Activated CD8-positive, alpha-beta T cell treated with anti-CD3 and anti-CD28 coated beads, Interleukin-2, amount 10 ng/mL, durations not matched to agents 7 days and 5 days (primary cell): ENCODE measurements at regions not wholly inside any gene's neighbourhood (a gene's known extent, or its start where the extent isn't known, plus 50 kb on each side); places are given as distances from the start of the nearest gene placed in this dataset.

Experiments used
- ATAC-seq: fragments of 150-1000 bp; cut with Tn5 transposase; one replicate; pipeline ENCODE4 v1.10.0; 2021; ENCODE audit warnings: moderate library complexity
- CTCF ChIA-PET: fragments of 350-600 bp; sonication (Branson Sonifier 250); formaldehyde crosslinking; loops from one replicate; lab custom pipeline; 2021; ENCODE audit warnings: antibody characterized with exemption; lab: Charles Lee
- POLR2A ChIA-PET: fragments of 350-600 bp; sonication (Branson Sonifier 250); formaldehyde crosslinking; loops from one replicate; lab custom pipeline; 2021; ENCODE audit warnings: antibody characterized with exemption; lab: Charles Lee
- DNase-seq: peaks from one replicate; pipeline ENCODE4 v3.0.0-alpha.2; 2020
- H3K27ac Mint-ChIP-seq: one replicate; pipeline ENCODE4 v1.8.0; 2021; ENCODE audit warnings: mild to moderate bottlenecking, mixed read lengths
- H3K27me3 Mint-ChIP-seq: one replicate; pipeline ENCODE4 v1.8.0; 2021; ENCODE audit warnings: low read depth, mixed read lengths
- H3K36me3 Mint-ChIP-seq: one replicate; pipeline ENCODE4 v1.8.0; 2021; ENCODE audit warnings: low read depth, mixed read lengths
- H3K4me1 Mint-ChIP-seq: one replicate; pipeline ENCODE4 v1.8.0; 2021; ENCODE audit warnings: low read depth, mixed read lengths
- H3K4me3 Mint-ChIP-seq: one replicate; pipeline ENCODE4 v1.8.0; 2021; ENCODE audit warnings: mild to moderate bottlenecking, mixed read lengths
- H3K9me3 Mint-ChIP-seq: one replicate; pipeline ENCODE4 v1.8.0; 2022; ENCODE audit warnings: mixed read lengths; ENCODE audit not compliant: insufficient read depth

DNA sequence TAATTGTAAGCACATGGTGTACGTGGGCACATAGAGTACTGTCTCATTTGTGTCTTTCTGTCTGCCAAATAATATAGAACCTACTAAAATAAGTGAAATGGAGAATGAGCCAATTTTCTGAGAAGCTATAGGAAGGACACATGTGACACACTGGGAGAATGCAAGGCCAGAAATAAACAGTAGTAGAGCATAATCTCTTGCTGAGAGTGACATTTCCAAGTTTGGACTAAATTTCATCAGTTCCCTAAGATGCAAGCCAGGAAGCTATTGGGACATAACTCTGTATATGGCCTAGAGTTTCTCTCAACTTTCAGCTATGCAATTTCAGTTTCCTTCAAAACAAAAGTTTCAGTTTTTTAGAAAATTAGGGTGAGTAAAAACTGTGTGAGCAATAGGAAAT, 638.7 kb downstream of the PCDH18 start:
- H3K4me3 Mint-ChIP-seq: no peak overlapping the region
- no peak overlapping the region for H3K27ac Mint-ChIP-seq
- no peaks in the 10 kb centered on the region for H3K27me3 Mint-ChIP-seq
- CTCF ChIA-PET: interaction anchor here (1.3 kb wide), 1 partner anchor 11 kb away, joined by 3 read pairs; no protein-coding TSS in a partner anchor
- no peak for DNase-seq
- POLR2A ChIA-PET: no interaction called here
- no peaks in the 10 kb centered on the region for H3K36me3 Mint-ChIP-seq
- no peaks in the 10 kb centered on the region for H3K9me3 Mint-ChIP-seq
- ATAC-seq: no peak
- H3K4me1 Mint-ChIP-seq: no peaks in the 10 kb centered on the region

DNA sequence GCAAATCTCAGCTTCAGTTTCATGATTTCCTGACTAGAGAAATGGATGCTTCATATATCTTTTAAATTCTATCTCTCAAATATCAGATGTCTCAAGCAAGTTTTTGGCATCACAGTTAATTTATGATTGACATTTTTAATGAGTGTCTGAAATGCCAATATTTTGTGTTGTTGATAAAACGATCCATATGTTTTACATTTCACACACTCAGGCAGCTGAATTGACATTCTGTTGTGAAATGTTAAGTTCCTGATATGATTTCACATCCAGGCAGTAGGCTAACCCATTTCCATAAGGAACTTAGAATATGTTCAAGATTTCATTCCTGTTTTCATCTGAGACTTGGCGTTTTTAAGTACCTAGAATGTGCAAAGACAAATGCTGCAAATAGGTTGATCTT, 650.6 kb downstream of the PCDH18 start:
- no peaks in the 10 kb centered on the region for H3K4me1 Mint-ChIP-seq
- H3K36me3 Mint-ChIP-seq: no peaks in the 10 kb centered on the region
- H3K9me3 Mint-ChIP-seq: no peaks in the 10 kb centered on the region
- H3K4me3 Mint-ChIP-seq: no peak overlapping the region
- ChIA-PET CTCF (no interaction called here), POLR2A (no interaction called here)
- no peaks in the 10 kb centered on the region for H3K27me3 Mint-ChIP-seq
- no peak for ATAC-seq
- DNase-seq: no peak
- H3K27ac Mint-ChIP-seq: no peak overlapping the region

DNA sequence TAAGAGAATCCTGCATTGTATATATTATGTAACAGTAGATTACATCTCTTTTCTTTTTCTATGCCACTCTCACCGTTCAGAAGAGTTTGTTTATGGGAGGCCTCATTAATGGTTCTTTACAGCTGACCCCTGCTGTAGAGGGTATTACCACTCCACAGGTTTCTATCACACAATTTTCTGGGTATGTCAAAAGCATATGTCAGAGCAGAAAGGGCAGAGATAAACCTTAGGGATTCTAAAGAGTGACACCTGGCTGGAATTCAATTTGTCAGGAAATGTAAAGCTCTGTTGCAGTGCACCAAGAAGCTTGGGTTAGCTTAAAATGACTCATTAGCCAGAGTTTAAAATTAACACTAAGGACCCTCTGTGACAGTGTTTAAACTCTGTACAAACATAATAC, 658.7 kb downstream of the PCDH18 start:
- Mint-ChIP-seq H3K27me3 (no peaks in the 10 kb centered on the region), H3K36me3 (no peaks in the 10 kb centered on the region), H3K4me3 (no peak overlapping the region), H3K9me3 (no peaks in the 10 kb centered on the region), H3K27ac (no peak overlapping the region), H3K4me1 (no peaks in the 10 kb centered on the region)
- ChIA-PET POLR2A (no interaction called here), CTCF (interaction anchor here (1.1 kb wide), 1 partner anchor 9 kb away, joined by 5 read pairs; no protein-coding TSS in a partner anchor)
- ATAC-seq (no peak), DNase-seq (no peak)

DNA sequence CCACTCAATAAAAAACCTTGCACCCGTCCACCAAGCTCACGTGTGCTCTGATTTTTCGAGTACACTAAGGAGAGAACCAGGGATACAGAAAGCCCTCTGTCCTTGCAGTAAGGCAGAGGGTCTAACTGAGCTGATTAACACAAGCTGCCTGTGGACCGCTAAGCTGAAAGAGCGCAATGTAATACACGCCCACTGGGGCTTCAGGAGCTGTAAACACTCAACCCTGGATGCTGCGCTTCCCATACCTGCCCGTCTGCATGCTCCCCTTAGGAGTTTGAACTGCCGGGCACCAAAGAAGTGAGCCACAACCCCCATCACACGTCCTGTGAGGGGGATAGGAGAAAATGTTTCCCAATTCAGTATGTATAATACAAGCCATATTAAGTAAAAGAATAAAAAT, 664.8 kb downstream of the PCDH18 start:
- no peaks in the 10 kb centered on the region for H3K36me3 Mint-ChIP-seq
- no peaks in the 10 kb centered on the region for H3K9me3 Mint-ChIP-seq
- POLR2A ChIA-PET: no interaction called here
- DNase-seq: no peak
- no peak overlapping the region for H3K4me3 Mint-ChIP-seq
- no peaks in the 10 kb centered on the region for H3K4me1 Mint-ChIP-seq
- CTCF ChIA-PET: no interaction called here
- no peak for ATAC-seq
- no peaks in the 10 kb centered on the region for H3K27me3 Mint-ChIP-seq
- H3K27ac Mint-ChIP-seq: no peak overlapping the region

DNA sequence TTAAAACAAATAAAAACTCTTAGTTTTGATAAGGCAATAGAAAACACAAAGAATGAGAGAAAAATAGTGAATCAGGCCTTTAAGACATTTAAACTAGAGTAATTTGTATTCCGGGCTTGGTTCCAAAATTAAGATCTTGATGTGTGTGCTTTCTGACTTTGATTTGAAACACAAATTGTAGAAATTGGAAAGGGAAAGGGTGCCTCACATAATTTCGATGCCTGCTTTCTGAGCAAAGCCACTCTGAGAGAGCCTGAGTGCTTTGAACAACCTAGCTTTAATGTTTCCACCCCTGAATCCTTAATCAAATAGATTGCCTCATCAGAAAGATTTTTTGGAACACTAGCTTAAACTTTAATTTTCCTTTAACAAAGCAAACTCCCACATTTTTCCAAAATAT, 666.8 kb downstream of the PCDH18 start:
- no peaks in the 10 kb centered on the region for H3K27me3 Mint-ChIP-seq
- DNase-seq: no peak
- CTCF ChIA-PET: interaction anchor here (1.4 to 1.5 kb wide), 2 partner anchors 9 to 10 kb away, joined by 3 to 6 read pairs; no protein-coding TSS in a partner anchor

DNA sequence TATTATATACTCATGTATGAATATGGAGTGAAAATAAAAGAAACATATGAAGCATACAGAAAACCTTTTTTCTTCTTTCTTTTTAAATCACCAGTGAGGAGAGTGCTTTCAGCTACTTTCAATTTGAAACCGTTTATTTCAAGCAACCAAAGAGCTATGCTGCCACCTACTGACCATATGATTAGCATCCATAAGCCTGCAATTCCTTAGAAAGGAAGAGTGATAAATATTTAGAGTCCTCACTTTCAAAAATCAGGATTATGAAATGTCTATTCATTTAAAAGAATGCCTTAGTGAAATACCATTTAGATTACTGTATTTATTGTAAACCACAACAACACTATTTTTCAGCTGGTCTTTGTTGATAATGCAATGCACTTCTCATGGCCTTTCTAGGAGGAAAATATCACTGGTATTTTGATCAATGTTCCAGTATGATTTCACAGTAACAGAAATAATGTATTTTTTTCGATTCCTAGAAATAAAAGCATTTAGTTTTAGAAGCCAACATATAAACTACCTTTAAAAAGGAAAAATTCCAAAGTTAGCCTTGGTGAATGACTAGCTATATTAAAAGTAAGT, 667.6 kb downstream of the PCDH18 start:
- no peaks in the 10 kb centered on the region for H3K4me1 Mint-ChIP-seq
- no peak overlapping the region for H3K27ac Mint-ChIP-seq
- H3K36me3 Mint-ChIP-seq: no peaks in the 10 kb centered on the region
- no peaks in the 10 kb centered on the region for H3K27me3 Mint-ChIP-seq
- ChIA-PET POLR2A (no interaction called here), CTCF (interaction anchor here (0.7 to 1.5 kb wide), 4 partner anchors 8 to 79 kb away, joined by 3 to 6 read pairs (median 4); no protein-coding TSS in a partner anchor)
- no peak overlapping the region for H3K4me3 Mint-ChIP-seq
- H3K9me3 Mint-ChIP-seq: no peaks in the 10 kb centered on the region
- peak; percentile 52 for DNase-seq
- ATAC-seq: no peak

More for the DNA sequence above, 666.8 kb downstream of the PCDH18 start:
- no peaks in the 10 kb centered on the region for H3K4me1 Mint-ChIP-seq
- no peak overlapping the region for H3K4me3 Mint-ChIP-seq
- no peaks in the 10 kb centered on the region for H3K36me3 Mint-ChIP-seq
- no peak for ATAC-seq
- H3K27ac Mint-ChIP-seq: no peak overlapping the region
- no peaks in the 10 kb centered on the region for H3K9me3 Mint-ChIP-seq
- POLR2A ChIA-PET: no interaction called here

DNA sequence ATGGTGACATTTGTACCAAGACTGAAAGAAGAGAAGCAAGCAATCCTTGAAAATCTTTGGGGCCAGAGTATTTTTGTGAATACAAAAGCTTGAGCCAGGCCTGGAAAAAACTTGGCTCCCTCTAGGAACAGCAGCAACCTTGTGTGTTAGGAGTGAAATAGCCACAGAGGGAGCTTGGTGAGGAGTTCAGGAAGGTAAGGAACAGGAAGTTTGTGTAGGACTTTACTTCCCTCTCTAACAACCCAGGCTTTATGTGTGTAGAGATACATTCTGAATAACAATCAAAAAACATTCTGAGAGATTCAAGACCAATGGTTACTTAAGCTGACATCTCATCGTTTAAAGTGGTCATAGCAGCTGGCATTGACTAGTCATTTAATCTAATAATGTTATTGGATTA, 668.5 kb downstream of the PCDH18 start:
- Mint-ChIP-seq H3K27ac (no peak overlapping the region), H3K4me3 (no peak overlapping the region), H3K36me3 (no peaks in the 10 kb centered on the region), H3K4me1 (no peaks in the 10 kb centered on the region), H3K9me3 (no peaks in the 10 kb centered on the region), H3K27me3 (no peaks in the 10 kb centered on the region)
- CTCF ChIA-PET: interaction anchor here (1.3 kb wide), 1 partner anchor 10 kb away, joined by 5 read pairs; no protein-coding TSS in a partner anchor
- no peak for DNase-seq
- ATAC-seq: no peak
- POLR2A ChIA-PET: no interaction called here

DNA sequence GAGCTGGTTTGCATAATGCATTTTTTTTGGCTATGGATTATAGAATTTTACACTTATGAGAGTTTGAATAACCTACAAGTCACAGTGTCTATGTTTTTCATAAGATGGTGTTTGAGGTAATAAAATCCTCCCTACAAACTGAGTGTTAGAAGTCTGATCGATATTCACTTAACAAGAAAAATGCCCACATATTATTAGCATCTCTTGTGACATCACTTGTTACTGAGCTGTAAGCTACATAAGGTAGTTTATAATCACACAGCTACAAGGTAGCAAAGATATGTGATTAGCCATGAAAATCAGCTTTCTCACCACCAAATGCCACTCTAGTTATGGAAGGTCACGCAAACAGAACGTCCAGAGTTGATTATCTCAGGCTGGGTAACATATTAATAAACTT, 669.6 kb downstream of the PCDH18 start:
- DNase-seq: no peak
- CTCF ChIA-PET: no interaction called here
- no peaks in the 10 kb centered on the region for H3K9me3 Mint-ChIP-seq
- H3K4me1 Mint-ChIP-seq: no peaks in the 10 kb centered on the region
- H3K4me3 Mint-ChIP-seq: no peak overlapping the region
- POLR2A ChIA-PET: no interaction called here
- H3K27ac Mint-ChIP-seq: no peak overlapping the region
- no peaks in the 10 kb centered on the region for H3K27me3 Mint-ChIP-seq
- ATAC-seq: no peak
- no peaks in the 10 kb centered on the region for H3K36me3 Mint-ChIP-seq

DNA sequence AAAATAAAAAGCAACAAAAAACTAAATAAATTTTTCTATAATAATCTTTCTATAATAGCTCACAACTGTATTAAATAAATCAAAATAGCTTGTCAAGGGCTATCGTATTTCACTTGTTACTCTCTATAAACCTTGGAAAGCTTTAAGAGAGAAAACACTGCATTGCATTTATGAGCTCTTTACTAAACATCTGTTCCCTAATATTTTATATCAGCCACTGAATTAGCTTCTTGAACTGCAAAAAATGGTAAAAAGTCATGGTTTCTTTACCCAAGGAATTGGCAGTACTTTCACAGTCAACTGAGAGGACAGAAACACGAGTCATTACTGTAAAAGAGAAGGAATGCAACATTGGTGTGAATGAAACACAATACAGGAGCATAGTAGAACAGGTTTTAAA, 671.2 kb downstream of the PCDH18 start:
- ATAC-seq (no peak), DNase-seq (no peak)
- POLR2A ChIA-PET: no interaction called here
- H3K27ac Mint-ChIP-seq: no peak overlapping the region
- no peaks in the 10 kb centered on the region for H3K36me3 Mint-ChIP-seq
- CTCF ChIA-PET: no interaction called here
- no peaks in the 10 kb centered on the region for H3K4me1 Mint-ChIP-seq
- no peaks in the 10 kb centered on the region for H3K9me3 Mint-ChIP-seq
- no peaks in the 10 kb centered on the region for H3K27me3 Mint-ChIP-seq
- H3K4me3 Mint-ChIP-seq: no peak overlapping the region

DNA sequence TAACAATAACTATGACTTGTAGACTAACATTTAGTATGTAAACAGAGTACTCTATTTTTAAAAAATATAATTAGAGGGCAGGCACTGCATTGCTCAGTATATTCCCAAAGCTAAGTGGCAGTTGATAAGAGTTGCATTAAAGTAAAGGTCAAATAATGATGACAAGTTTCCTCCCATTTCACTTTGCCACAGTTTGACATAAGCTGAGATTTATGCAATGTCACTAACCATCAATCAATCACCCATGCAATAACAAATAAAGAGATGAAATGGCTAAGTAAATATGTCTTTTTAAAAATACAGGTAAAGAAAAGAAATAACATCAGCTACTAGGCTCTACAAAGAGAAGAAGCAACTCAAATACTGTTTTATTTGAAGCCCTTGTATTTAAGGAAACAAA, 673.4 kb downstream of the PCDH18 start:
- Mint-ChIP-seq H3K27ac (no peak overlapping the region), H3K36me3 (no peaks in the 10 kb centered on the region), H3K9me3 (no peaks in the 10 kb centered on the region), H3K4me1 (no peaks in the 10 kb centered on the region), H3K27me3 (no peaks in the 10 kb centered on the region), H3K4me3 (no peak overlapping the region)
- DNase-seq: no peak
- ChIA-PET CTCF (no interaction called here), POLR2A (no interaction called here)
- ATAC-seq: no peak

DNA sequence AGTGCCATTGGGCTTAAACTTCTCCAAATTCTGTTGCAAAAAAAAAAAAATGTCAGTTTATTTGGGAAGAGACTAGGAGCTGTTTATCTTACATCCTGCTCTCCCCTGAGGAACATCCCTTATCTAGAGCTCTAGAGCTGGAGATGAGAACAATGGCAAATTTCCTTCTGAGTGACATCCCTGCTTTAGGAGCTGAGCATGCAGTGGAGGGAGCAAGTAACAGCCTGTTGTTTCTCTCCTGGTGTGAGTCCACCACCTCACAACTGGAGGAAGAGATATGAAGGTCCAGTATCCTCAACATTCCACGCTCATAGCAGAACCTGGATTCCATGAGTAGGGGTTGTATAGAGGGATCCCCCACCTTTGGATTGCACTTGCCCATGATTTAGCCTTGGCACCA, 676.4 kb downstream of the PCDH18 start:
- H3K27ac Mint-ChIP-seq: no peak overlapping the region
- no peaks in the 10 kb centered on the region for H3K27me3 Mint-ChIP-seq

DNA sequence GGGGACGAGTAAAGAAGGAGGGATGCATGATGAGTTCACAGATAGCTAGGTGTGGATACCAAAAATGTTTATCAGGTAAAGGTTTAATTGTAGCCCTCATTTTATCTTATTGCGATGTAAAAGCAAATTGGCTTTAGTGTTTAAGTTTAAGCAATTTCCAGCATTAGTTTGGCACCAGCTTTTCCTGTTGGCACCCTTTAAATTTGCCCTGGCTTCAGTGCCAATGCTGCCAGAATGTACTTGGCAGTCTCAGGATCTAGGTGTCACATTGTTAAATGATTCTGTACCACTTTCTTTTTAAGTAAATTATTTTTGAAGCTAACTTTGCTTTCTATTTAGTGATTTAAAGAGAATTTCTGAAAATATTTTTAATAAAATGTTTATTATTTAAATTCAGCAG, 681.8 kb downstream of the PCDH18 start:
- H3K4me3 Mint-ChIP-seq: no peak overlapping the region
- ChIA-PET CTCF (no interaction called here), POLR2A (no interaction called here)
- DNase-seq: no peak
- ATAC-seq: no peak
- no peaks in the 10 kb centered on the region for H3K27me3 Mint-ChIP-seq
- no peak overlapping the region for H3K27ac Mint-ChIP-seq
- no peaks in the 10 kb centered on the region for H3K4me1 Mint-ChIP-seq
- no peaks in the 10 kb centered on the region for H3K9me3 Mint-ChIP-seq
- H3K36me3 Mint-ChIP-seq: no peaks in the 10 kb centered on the region

More for the DNA sequence above, 676.4 kb downstream of the PCDH18 start:
- ChIA-PET POLR2A (no interaction called here), CTCF (interaction anchor here (1.2 kb wide), 1 partner anchor 9 kb away, joined by 6 read pairs; no protein-coding TSS in a partner anchor)
- Mint-ChIP-seq H3K4me1 (no peaks in the 10 kb centered on the region), H3K36me3 (no peaks in the 10 kb centered on the region), H3K4me3 (no peak overlapping the region), H3K9me3 (no peaks in the 10 kb centered on the region)
- ATAC-seq (no peak), DNase-seq (no peak)
